H9 (cell line): ENCODE measurements at regions not wholly inside any gene's neighbourhood (a gene's known extent, or its start where the extent isn't known, plus 50 kb on each side); places are given as distances from the start of the nearest gene placed in this dataset.

ENCODE experiments used
- DNase-seq: peaks from one replicate; pipeline ENCODE4 v3.0.0-alpha.2; 2017
- H2AFZ ChIP-seq: one replicate; pipeline ENCODE4 v1.6.1; 2013; ENCODE audit warnings: mild to moderate bottlenecking, low read length, control low read depth, moderate library complexity
- H2AK5ac ChIP-seq: 2 replicates; pipeline ENCODE4 v1.6.1; 2013; ENCODE audit warnings: low read length, control low read depth, mixed read lengths; ENCODE audit not compliant: insufficient read length
- H2BK120ac ChIP-seq: one replicate; pipeline ENCODE4 v1.6.1; 2013; ENCODE audit warnings: low read depth, mild to moderate bottlenecking, low read length, control low read depth, inconsistent platforms; ENCODE audit not compliant: poor library complexity, severe bottlenecking
- H2BK12ac ChIP-seq: 2 replicates; pipeline ENCODE4 v1.6.1; 2013; ENCODE audit warnings: low read length, control low read depth, mixed read lengths, low read depth; ENCODE audit not compliant: insufficient read length
- H2BK15ac ChIP-seq: 2 replicates; pipeline ENCODE4 v1.6.1; 2013; ENCODE audit warnings: low read depth, low read length, control low read depth
- H2BK20ac ChIP-seq: one replicate; pipeline ENCODE4 v1.6.1; 2013; ENCODE audit warnings: low read depth, mild to moderate bottlenecking, low read length, control low read depth, inconsistent platforms; ENCODE audit not compliant: poor library complexity, severe bottlenecking
- H2BK5ac ChIP-seq: 2 replicates; pipeline ENCODE4 v1.6.1; 2013; ENCODE audit warnings: low read length, control low read depth, mixed read lengths; ENCODE audit not compliant: insufficient read length
- H3K14ac ChIP-seq: 2 replicates; pipeline ENCODE4 v1.6.1; 2013; ENCODE audit warnings: low read length, control low read depth; ENCODE audit not compliant: insufficient read depth
- H3K18ac ChIP-seq: 2 replicates; pipeline ENCODE4 v1.6.1; 2013; ENCODE audit warnings: low read depth, mild to moderate bottlenecking, mixed read lengths, low read length, control low read depth; ENCODE audit not compliant: insufficient read length
- H3K23ac ChIP-seq: 2 replicates; pipeline ENCODE4 v1.6.1; 2013; ENCODE audit warnings: low read length, control low read depth, mixed read lengths, low read depth; ENCODE audit not compliant: insufficient read length
- H3K23me2 ChIP-seq: 2 replicates; pipeline ENCODE4 v1.6.1; 2013; ENCODE audit warnings: low read depth, mild to moderate bottlenecking, mixed read lengths, low read length, control low read depth; ENCODE audit not compliant: insufficient read length, poor library complexity, severe bottlenecking
- H3K27ac ChIP-seq: 2 replicates; pipeline ENCODE4 v1.5.1; 2013; ENCODE audit warnings: low read length, control low read depth, mixed read lengths, low read depth; ENCODE audit not compliant: insufficient read length
- H3K27me3 ChIP-seq: 2 replicates; pipeline ENCODE4 v1.6.1; 2013; ENCODE audit warnings: low read length, control low read depth, inconsistent platforms; ENCODE audit not compliant: insufficient read depth
- H3K4ac ChIP-seq: 2 replicates; pipeline ENCODE4 v1.6.1; 2013; ENCODE audit warnings: low read depth, mild to moderate bottlenecking, control low read depth, inconsistent platforms, low read length, moderate library complexity
- H3K4me1 ChIP-seq: 2 replicates; pipeline ENCODE4 v1.6.1; 2013; ENCODE audit warnings: low read length, control low read depth, inconsistent platforms; ENCODE audit not compliant: insufficient read depth
- H3K4me2 ChIP-seq: 2 replicates; pipeline ENCODE4 v1.6.1; 2013; ENCODE audit warnings: low read length, control low read depth, mixed read lengths; ENCODE audit not compliant: insufficient read length, insufficient read depth
- H3K56ac ChIP-seq: 2 replicates; pipeline ENCODE4 v1.6.1; 2013; ENCODE audit warnings: low read depth, mild to moderate bottlenecking, mixed read lengths, low read length, control low read depth; ENCODE audit not compliant: insufficient read length
- H3K79me1 ChIP-seq: 2 replicates; pipeline ENCODE4 v1.6.1; 2013; ENCODE audit warnings: low read depth, mild to moderate bottlenecking, moderate library complexity, low read length, control low read depth, inconsistent platforms; ENCODE audit not compliant: insufficient read depth, poor library complexity, severe bottlenecking
- H3K79me2 ChIP-seq: 2 replicates; pipeline ENCODE4 v1.6.1; 2013; ENCODE audit warnings: low read length, control low read depth, inconsistent platforms; ENCODE audit not compliant: insufficient read depth
- H3K9ac ChIP-seq: 2 replicates; pipeline ENCODE4 v1.6.1; 2013; ENCODE audit warnings: low read length, control low read depth, mixed read lengths; ENCODE audit not compliant: insufficient read length; ENCODE audit errors: extremely low read depth
- H3K9me3 ChIP-seq: one replicate; pipeline ENCODE4 v1.6.1; 2013; ENCODE audit warnings: low read depth, low read length, inconsistent platforms; ENCODE audit not compliant: control insufficient read depth
- H3T11ph ChIP-seq: one replicate; pipeline ENCODE4 v1.6.1; 2013; ENCODE audit warnings: mild to moderate bottlenecking, low read length, control low read depth, inconsistent platforms
- H4K20me1 ChIP-seq: one replicate; pipeline ENCODE4 v1.6.1; 2013; ENCODE audit not compliant: control insufficient read depth, insufficient read length, insufficient read depth
- H4K5ac ChIP-seq: 2 replicates; pipeline ENCODE4 v1.6.1; 2013; ENCODE audit warnings: low read depth, mild to moderate bottlenecking, mixed read lengths, low read length, control low read depth; ENCODE audit not compliant: insufficient read length
- H4K8ac ChIP-seq: replicated peaks from 2 replicates; pipeline ENCODE4 v1.6.1; 2013; ENCODE audit warnings: low read length, control low read depth, mixed read lengths, low read depth; ENCODE audit not compliant: insufficient read length
- H4K91ac ChIP-seq: 2 replicates; pipeline ENCODE4 v1.6.1; 2013; ENCODE audit warnings: low read depth, mild to moderate bottlenecking, moderate library complexity, mixed read lengths, low read length, control low read depth; ENCODE audit not compliant: insufficient read length
- H3K27ac Mint-ChIP-seq, 3 experiments: 2 replicates in 2 of 3; 3 replicates in 1 of 3; pipeline ENCODE4 v1.8.0; 2020 to 2021; ENCODE audit warnings: mixed read lengths in 3 of 3, mild to moderate bottlenecking in 1 of 3, moderate library complexity in 1 of 3
- H3K27me3 Mint-ChIP-seq: 2 replicates; pipeline ENCODE4 v1.8.0; 2021; ENCODE audit warnings: low read depth, mild to moderate bottlenecking, moderate library complexity, mixed read lengths
- H3K36me3 Mint-ChIP-seq, 3 experiments: 2 replicates in 2 of 3; 3 replicates in 1 of 3; pipeline ENCODE4 v1.8.0; 2020 to 2021; ENCODE audit warnings: low read depth in 3 of 3, mixed read lengths in 3 of 3; ENCODE audit not compliant: insufficient read depth in 1 of 3
- H3K4me1 Mint-ChIP-seq, 2 experiments: 2 replicates each; pipeline ENCODE4 v1.8.0; 2020; ENCODE audit warnings: mixed read lengths in 2 of 2
- H3K4me3 Mint-ChIP-seq, 2 experiments: 2 replicates in 1 of 2; 3 replicates in 1 of 2; pipeline ENCODE4 v1.8.0; 2020 to 2021; ENCODE audit warnings: mild to moderate bottlenecking in 2 of 2, mixed read lengths in 2 of 2, moderate library complexity in 1 of 2
- H3K9me3 Mint-ChIP-seq, 2 experiments: 2 replicates in 1 of 2; 3 replicates in 1 of 2; pipeline ENCODE4 v1.8.0; 2020; ENCODE audit warnings: mild to moderate bottlenecking in 2 of 2, mixed read lengths in 2 of 2, moderate library complexity in 1 of 2
- WGBS: extraction: QIAGEN DNeasy Blood & Tissue Kit; methylation state at CpG from one replicate; pipeline ENCODE4 v1.1.7; 2013; ENCODE audit warnings: missing lambda C conversion rate, low lambda C conversion rate, mixed read lengths; ENCODE audit not compliant: insufficient read length; ENCODE audit errors: extremely low coverage; 5-methylcytosine and 5-hydroxymethylcytosine counted together
- TF ChIP-seq, protein P1 (sequence below): fragments of 200-600 bp; sonication (generic); conservative IDR thresholded peaks from 3 replicates; pipeline ENCODE4 v1.8.0; 2021; ENCODE audit warnings: antibody characterized with exemption, mild to moderate bottlenecking

DNA sequence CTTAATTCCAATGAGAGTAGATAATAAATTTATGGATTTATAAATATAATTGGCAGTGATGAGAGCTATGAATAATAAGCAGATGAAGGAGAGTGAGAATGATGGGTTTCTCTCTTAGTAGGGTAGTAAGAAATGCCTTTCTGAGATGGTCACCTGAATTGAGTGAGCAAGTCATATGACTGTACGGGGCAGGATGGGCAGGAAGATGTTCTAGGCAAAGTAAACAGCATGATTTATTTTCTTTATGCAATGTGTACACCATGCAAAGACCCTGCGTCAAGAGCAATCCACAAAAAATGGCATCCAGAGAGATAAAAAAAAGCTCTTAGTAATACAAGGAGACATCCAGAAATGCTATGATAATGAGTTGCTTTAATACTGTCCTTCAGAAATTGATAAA lies 409.9 kb downstream of the HLX start:
- no peaks in the 10 kb centered on the region for H3K23me2 ChIP-seq
- H2BK20ac ChIP-seq = no peak overlapping the region
- H2AFZ ChIP-seq = no peak overlapping the region
- H3K14ac ChIP-seq = no peak overlapping the region
- no peaks in the 10 kb centered on the region for H3K27me3 ChIP-seq
- H3K56ac ChIP-seq = no peak overlapping the region
- no peaks in the 10 kb centered on the region for H3K9me3 Mint-ChIP-seq
- H4K91ac ChIP-seq = no peak overlapping the region
- DNase-seq = no peak
- no peak overlapping the region for H3K27ac ChIP-seq
- H2BK5ac ChIP-seq = no peak overlapping the region
- no peaks in the 10 kb centered on the region for H4K20me1 ChIP-seq
- H2BK12ac ChIP-seq = no peak overlapping the region
- no peaks in the 10 kb centered on the region for H3K4me1 ChIP-seq
- no peak overlapping the region for H4K5ac ChIP-seq
- no peak overlapping the region for H3K4me3 Mint-ChIP-seq
- H3K4ac ChIP-seq = no peak overlapping the region
- TF ChIP-seq, protein P1, sequence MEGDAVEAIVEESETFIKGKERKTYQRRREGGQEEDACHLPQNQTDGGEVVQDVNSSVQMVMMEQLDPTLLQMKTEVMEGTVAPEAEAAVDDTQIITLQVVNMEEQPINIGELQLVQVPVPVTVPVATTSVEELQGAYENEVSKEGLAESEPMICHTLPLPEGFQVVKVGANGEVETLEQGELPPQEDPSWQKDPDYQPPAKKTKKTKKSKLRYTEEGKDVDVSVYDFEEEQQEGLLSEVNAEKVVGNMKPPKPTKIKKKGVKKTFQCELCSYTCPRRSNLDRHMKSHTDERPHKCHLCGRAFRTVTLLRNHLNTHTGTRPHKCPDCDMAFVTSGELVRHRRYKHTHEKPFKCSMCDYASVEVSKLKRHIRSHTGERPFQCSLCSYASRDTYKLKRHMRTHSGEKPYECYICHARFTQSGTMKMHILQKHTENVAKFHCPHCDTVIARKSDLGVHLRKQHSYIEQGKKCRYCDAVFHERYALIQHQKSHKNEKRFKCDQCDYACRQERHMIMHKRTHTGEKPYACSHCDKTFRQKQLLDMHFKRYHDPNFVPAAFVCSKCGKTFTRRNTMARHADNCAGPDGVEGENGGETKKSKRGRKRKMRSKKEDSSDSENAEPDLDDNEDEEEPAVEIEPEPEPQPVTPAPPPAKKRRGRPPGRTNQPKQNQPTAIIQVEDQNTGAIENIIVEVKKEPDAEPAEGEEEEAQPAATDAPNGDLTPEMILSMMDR = no peak
- no peaks in the 10 kb centered on the region for H3K9me3 ChIP-seq
- no peak overlapping the region for H2AK5ac ChIP-seq
- no peaks in the 10 kb centered on the region for H3K79me1 ChIP-seq
- no peaks in the 10 kb centered on the region for H3K36me3 Mint-ChIP-seq
- H3K27me3 Mint-ChIP-seq = no peaks in the 10 kb centered on the region
- H3K18ac ChIP-seq = no peak overlapping the region
- H3K4me1 Mint-ChIP-seq = peaks cover 22 to 36% of the 10 kb centered on the region in 2 experiments
- no peak overlapping the region for H3K4me2 ChIP-seq
- H3K79me2 ChIP-seq = no peaks in the 10 kb centered on the region
- no CpG with 5 or more reads among the region's 2 CpGs for WGBS
- H3K23ac ChIP-seq = no peak overlapping the region
- no peak overlapping the region for H4K8ac ChIP-seq
- H3T11ph ChIP-seq = no peak overlapping the region
- no peak overlapping the region for H2BK120ac ChIP-seq
- H3K27ac Mint-ChIP-seq = no peak overlapping the region
- no peak overlapping the region for H3K9ac ChIP-seq
- H2BK15ac ChIP-seq = no peak overlapping the region
